GM21367 (cell line): ENCODE measurements at regions not wholly inside any gene's neighbourhood (a gene's known extent, or its start where the extent isn't known, plus 50 kb on each side); places are given as distances from the start of the nearest gene placed in this dataset.
"Not testable (repeated sequence)": the region's sequence is repeated elsewhere in the genome, so short reads cannot be mapped to it uniquely, and the experiment has no call there.

Experiments
- ATAC-seq: cut with Tn5 transposase; IDR thresholded peaks from one replicate; pipeline ENCODE4 v1.9.1; 2021; ENCODE audit not compliant: unreplicated experiment

DNA sequence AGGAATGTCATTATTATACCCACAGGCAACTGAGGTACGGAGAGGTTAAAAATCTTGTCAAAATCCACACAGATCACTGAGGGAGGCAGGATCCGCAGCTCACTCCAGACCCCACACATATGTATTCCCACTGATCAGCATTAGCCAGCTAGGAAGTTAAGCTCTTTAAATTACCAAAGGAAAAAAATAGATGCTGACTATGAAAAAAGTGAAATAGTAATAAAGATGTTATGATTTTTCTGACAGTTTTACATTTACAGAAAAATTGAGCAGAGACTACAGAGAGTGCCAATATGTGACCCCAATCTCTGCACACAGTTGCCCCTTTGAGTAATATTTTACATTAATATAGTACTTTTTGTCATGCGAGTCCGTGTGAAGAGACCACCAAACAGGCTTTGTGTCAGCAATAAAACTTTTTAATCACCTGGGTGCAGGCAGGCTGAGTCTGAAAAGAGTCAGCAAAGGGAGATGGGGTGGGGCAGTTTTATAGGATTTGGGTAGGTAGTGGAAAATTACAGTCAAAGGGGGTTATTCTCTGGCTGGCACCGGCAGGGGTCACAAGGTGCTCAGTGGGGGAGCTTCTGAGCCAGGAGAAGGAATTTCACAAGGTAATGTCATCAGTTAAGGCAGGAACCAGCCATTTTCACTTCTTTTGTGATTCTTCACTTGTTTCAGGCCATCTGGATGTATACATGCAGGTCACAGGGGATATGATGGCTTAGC lies 61.9 kb upstream of the NAA35 start:
- not testable (repeated sequence) for ATAC-seq

DNA sequence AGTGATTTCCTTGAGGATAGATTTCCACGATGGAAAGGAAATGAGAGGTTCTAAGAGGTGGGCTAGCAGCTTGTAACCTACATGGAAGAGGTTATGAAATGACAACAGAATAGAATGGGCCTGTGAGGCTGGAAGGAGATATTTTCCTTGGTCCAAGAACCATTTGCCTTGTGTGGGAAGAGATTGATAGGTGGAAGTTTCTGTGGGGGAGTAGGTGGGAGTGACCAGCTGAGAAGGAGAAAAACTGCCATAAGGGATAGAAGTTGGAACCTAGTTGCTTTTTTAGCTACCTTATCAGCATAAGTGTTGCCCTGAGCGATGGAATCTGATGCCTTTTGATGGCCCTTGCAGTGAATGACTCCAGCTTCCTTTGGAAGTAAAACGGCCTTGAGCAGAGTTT lies 60.4 kb upstream of the NAA35 start:
- ATAC-seq: not testable (repeated sequence)

DNA sequence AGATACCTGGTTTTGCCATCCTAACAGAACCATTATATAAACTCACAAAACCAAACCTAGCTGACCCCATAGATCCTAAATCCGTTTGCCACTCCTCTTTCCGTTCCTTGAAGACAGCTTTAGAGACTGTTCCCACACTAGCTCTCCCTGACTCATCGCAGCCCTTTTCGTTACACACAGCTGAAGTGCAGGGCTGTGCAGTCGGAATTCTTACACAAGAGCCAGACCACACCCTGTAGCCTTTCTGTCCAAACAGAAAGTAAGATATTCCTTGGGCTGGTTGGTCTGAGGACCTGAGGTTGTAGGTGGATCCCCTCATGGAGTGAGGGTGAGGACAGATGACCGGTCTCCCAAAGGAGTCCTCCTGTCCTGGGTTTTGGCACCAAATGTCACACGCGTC lies 56.7 kb upstream of the NAA35 start:
- no peak for ATAC-seq

- no peak for ATAC-seq
Measured at GRCh38 chr9:85890962-85891361, 50.0 kb upstream of the NAA35 start.
